ENCODE measurements at regions not wholly inside any gene's neighbourhood (a gene's known extent, or its start where the extent isn't known, plus 50 kb on each side); places are given as distances from the start of the nearest gene placed in this dataset.

GRCh38 chr6:140032189-140032588, 657.7 kb upstream of the CITED2 start:
- ChIA-PET CTCF (interaction anchor here (0.9 kb wide), 1 partner anchor 11 kb away, joined by 3 read pairs; no protein-coding TSS in a partner anchor), POLR2A (no interaction called here)
- DNase-seq (ENCODE audit: extremely low spot score), result no peak
- TF ChIP-seq, protein P1, sequence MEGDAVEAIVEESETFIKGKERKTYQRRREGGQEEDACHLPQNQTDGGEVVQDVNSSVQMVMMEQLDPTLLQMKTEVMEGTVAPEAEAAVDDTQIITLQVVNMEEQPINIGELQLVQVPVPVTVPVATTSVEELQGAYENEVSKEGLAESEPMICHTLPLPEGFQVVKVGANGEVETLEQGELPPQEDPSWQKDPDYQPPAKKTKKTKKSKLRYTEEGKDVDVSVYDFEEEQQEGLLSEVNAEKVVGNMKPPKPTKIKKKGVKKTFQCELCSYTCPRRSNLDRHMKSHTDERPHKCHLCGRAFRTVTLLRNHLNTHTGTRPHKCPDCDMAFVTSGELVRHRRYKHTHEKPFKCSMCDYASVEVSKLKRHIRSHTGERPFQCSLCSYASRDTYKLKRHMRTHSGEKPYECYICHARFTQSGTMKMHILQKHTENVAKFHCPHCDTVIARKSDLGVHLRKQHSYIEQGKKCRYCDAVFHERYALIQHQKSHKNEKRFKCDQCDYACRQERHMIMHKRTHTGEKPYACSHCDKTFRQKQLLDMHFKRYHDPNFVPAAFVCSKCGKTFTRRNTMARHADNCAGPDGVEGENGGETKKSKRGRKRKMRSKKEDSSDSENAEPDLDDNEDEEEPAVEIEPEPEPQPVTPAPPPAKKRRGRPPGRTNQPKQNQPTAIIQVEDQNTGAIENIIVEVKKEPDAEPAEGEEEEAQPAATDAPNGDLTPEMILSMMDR (IDR thresholded peaks at IDR 0.05; ENCODE audit: control extremely low read depth, extremely low read depth, low read depth, missing control alignments), result no peak

- CTCF ChIA-PET, result no interaction called here
- POLR2A ChIA-PET, result no interaction called here
- no peak for DNase-seq (ENCODE audit: extremely low spot score)
- TF ChIP-seq, protein P1 (IDR thresholded peaks at IDR 0.05; ENCODE audit: control extremely low read depth, extremely low read depth, low read depth, missing control alignments), result no peak
These were observed 655.1 kb upstream of the CITED2 start for GRCh38 chr6:140029551-140029950.

- TF ChIP-seq, protein P1 (IDR thresholded peaks at IDR 0.05; ENCODE audit: control extremely low read depth, extremely low read depth, low read depth, missing control alignments), result no peak
- no peak for DNase-seq (ENCODE audit: extremely low spot score)
- POLR2A ChIA-PET, result no interaction called here
- CTCF ChIA-PET, result no interaction called here
These were observed 652.8 kb upstream of the CITED2 start for GRCh38 chr6:140027219-140027618.

GRCh38 chr6:140026546-140026945, 652.1 kb upstream of the CITED2 start:
- CTCF ChIA-PET, result no interaction called here
- TF ChIP-seq, protein P1 (IDR thresholded peaks at IDR 0.05; ENCODE audit: control extremely low read depth, extremely low read depth, low read depth, missing control alignments), result no peak
- no peak for DNase-seq (ENCODE audit: extremely low spot score)
- POLR2A ChIA-PET, result no interaction called here

GRCh38 chr6:140025171-140025570, 650.7 kb upstream of the CITED2 start:
- POLR2A ChIA-PET, result no interaction called here
- CTCF ChIA-PET, result no interaction called here
- TF ChIP-seq, protein P1 (IDR thresholded peaks at IDR 0.05; ENCODE audit: control extremely low read depth, extremely low read depth, low read depth, missing control alignments), result no peak
- no peak for DNase-seq (ENCODE audit: extremely low spot score)

DNA sequence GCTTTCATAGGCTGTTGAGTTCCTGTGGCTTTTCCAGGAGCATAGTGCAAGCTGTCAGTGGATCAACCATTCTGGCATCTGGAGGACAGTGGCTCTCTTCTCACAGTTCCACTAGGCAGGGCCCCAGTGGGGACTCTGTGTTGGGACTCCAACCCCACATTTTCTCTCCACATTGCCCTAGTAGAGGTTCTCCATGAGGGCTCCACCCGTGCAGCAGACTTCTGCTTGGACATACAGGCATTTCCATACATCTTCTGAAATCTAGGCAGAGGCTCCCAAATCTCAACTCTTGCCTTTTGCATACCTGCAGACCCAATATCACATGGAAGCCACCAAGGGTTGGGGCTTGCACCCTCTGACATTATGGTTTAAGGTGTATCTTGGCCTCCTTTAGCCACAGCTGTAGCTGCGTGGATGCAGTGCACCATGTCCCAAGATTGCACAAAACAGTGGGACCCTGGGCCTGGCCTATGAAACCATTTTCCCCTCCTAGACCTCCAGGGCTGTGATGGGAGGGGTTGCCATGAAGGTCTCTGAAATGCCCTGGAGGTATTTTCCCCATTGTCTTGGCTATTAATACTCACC, 645.9 kb upstream of the CITED2 start:
- ChIA-PET POLR2A (no interaction called here), CTCF (no interaction called here)
- DNase-seq (ENCODE audit: extremely low spot score), result no peak
- TF ChIP-seq, protein P1 (IDR thresholded peaks at IDR 0.05; ENCODE audit: control extremely low read depth, extremely low read depth, low read depth, missing control alignments), result no peak
